Kidney (tissue), 13 donors: ENCODE measurements at regions not wholly inside any gene's neighbourhood (a gene's known extent, or its start where the extent isn't known, plus 50 kb on each side); places are given as distances from the start of the nearest gene placed in this dataset.

Experiments used
- DNase-seq, 5 donors: peaks; one replicate each; pipeline ENCODE4 v3.0.0-alpha.2; 2013 to 2020
- FAIRE-seq: peaks from 2 replicates; lab custom pipeline; 2012; peaks lifted over from hg19 to GRCh38; lab: Jason Lieb, UNC
- H3K27ac ChIP-seq, 2 donors: one replicate each; pipeline ENCODE4 v1.7.0; 2013; ENCODE audit warnings: low read depth in 2 of 2, low read length in 2 of 2, inconsistent platforms in 1 of 2
- H3K27me3 ChIP-seq: one replicate; pipeline ENCODE4 v1.7.1; 2013; ENCODE audit warnings: low read length, inconsistent platforms; ENCODE audit not compliant: control insufficient read depth, insufficient read depth
- H3K36me3 ChIP-seq, 3 donors: one replicate each; pipeline versions ENCODE4 v1.7.0 to v1.7.1; 2013; ENCODE audit warnings: low read length in 3 of 3, control low read depth in 1 of 3, inconsistent platforms in 1 of 3; ENCODE audit not compliant: insufficient read depth in 3 of 3, control insufficient read depth in 2 of 3
- H3K4me1 ChIP-seq, 3 donors: one replicate each; pipeline versions ENCODE4 v1.7.0 to v1.7.1; 2013; ENCODE audit warnings: low read length in 3 of 3, inconsistent platforms in 1 of 3, low read depth in 1 of 3; ENCODE audit not compliant: control insufficient read depth in 2 of 3, insufficient read depth in 2 of 3
- H3K4me3 ChIP-seq, 3 donors: one replicate each; pipeline versions ENCODE4 v1.7.0 to v1.8.1; 2013; ENCODE audit warnings: low read length in 3 of 3, control low read depth in 1 of 3, inconsistent platforms in 1 of 3
- H3K9ac ChIP-seq, 3 donors: one replicate each; pipeline versions ENCODE4 v1.7.0 to v1.7.1; 2013; ENCODE audit warnings: low read length in 3 of 3, control low read depth in 1 of 3, inconsistent platforms in 1 of 3
- H3K9me3 ChIP-seq, 3 donors: one replicate each; pipeline versions ENCODE4 v1.7.0 to v1.7.1; 2013; ENCODE audit warnings: low read length in 3 of 3, control low read depth in 1 of 3, inconsistent platforms in 1 of 3; ENCODE audit not compliant: control insufficient read depth in 2 of 3, insufficient read depth in 1 of 3
- CTCF ChIP-seq: IDR thresholded peaks from 3 replicates; pipeline ENCODE4 v1.5.1; 2012; ENCODE audit warnings: mild to moderate bottlenecking, moderate library complexity, borderline replicate concordance; ENCODE audit not compliant: insufficient read depth; ENCODE audit errors: extremely low read depth
- intact Hi-C: fragments of 100-400 bp; cut with DNase I; formaldehyde crosslinking; loops from one replicate; pipeline ENCODE4 v1.11.1; 2022
- donor health status: control.
- donor health status: control.
- donor health status: control.
- donor health status: control.
- donor health status: control.
- donor health status: DM: yes; HTN: yes; CAD: no.
- donor health status: Normal renal cell carcinoma (clear cell type).

- no peak for TF ChIP-seq CTCF
Observed at GRCh38 chr15:35197306-35197705, 112.2 kb upstream of the NANOGP8 start.

GRCh38 chr15:35196273-35196672, 111.2 kb upstream of the NANOGP8 start:
- peaks cover 0 to 13% (median 0%) of the 10 kb centered on the region in 3 donors for H3K9me3 ChIP-seq
- intact Hi-C loops: no loop called here
- H3K27me3 ChIP-seq: no peaks in the 10 kb centered on the region
- H3K9ac ChIP-seq: no peak overlapping the region
- H3K4me3 ChIP-seq: no peak overlapping the region
- no peak overlapping the region for H3K27ac ChIP-seq
- no peak for TF ChIP-seq CTCF
- H3K4me1 ChIP-seq: no peaks in the 10 kb centered on the region
- DNase-seq: no peak
- H3K36me3 ChIP-seq: no peaks in the 10 kb centered on the region
- FAIRE-seq: no peak

More at GRCh38 chr15:35197306-35197705, 112.2 kb upstream of the NANOGP8 start:
- Histone ChIP-seq H3K36me3 (no peaks in the 10 kb centered on the region), H3K9ac (no peak overlapping the region), H3K9me3 (peaks cover 0 to 3% (median 0%) of the 10 kb centered on the region in 3 donors), H3K4me1 (no peaks in the 10 kb centered on the region), H3K27me3 (no peaks in the 10 kb centered on the region), H3K27ac (no peak overlapping the region), H3K4me3 (no peak overlapping the region)
- intact Hi-C loops: no loop called here
- DNase-seq (no peak), FAIRE-seq (no peak)

- Histone ChIP-seq H3K4me3 (no peak overlapping the region), H3K4me1 (no peaks in the 10 kb centered on the region), H3K27me3 (no peaks in the 10 kb centered on the region), H3K9me3 (peaks cover 0 to 13% (median 0%) of the 10 kb centered on the region in 3 donors), H3K36me3 (no peaks in the 10 kb centered on the region), H3K27ac (no peak overlapping the region), H3K9ac (no peak overlapping the region)
- FAIRE-seq (no peak), DNase-seq (no peak)
- no peak for TF ChIP-seq CTCF
- intact Hi-C loops: no loop called here
Observed at GRCh38 chr15:35195649-35196048, 110.6 kb upstream of the NANOGP8 start.

DNA sequence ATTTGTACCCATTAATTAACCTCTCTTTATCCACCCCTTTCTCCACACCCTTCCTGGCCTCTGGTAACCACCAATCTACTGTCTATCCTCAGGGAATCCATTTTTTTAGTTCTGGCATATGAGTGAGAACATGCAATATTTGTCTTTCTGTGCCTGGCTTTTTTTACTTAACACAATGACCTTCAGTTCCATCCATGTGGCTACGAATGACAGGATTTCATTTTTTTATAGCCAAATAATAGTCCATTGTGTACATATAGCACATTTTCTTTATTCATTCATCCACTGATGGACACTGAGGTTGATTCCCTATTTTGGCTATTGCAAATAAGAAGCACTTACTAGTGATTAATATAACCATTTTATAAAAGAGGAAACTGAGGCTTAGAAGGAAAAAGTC, 109.9 kb upstream of the NANOGP8 start:
- no peak for DNase-seq
- Histone ChIP-seq H3K9ac (no peak overlapping the region), H3K27ac (no peak overlapping the region), H3K36me3 (no peaks in the 10 kb centered on the region), H3K4me3 (no peak overlapping the region), H3K4me1 (no peaks in the 10 kb centered on the region), H3K27me3 (no peaks in the 10 kb centered on the region), H3K9me3 (peaks cover 0 to 13% (median 0%) of the 10 kb centered on the region in 3 donors)
- no peak for FAIRE-seq
- intact Hi-C loops: no loop called here
- TF ChIP-seq CTCF: no peak
